ENCODE measurements at regions not wholly inside any gene's neighbourhood (a gene's known extent, or its start where the extent isn't known, plus 50 kb on each side); places are given as distances from the start of the nearest gene placed in this dataset.
A peak's percentile ranks its signal among the peaks of the same experiment; 100 is the strongest.

GRCh38 chr7:31253532-31253931 is 87.0 kb downstream of the NEUROD6 start:
- Mint-ChIP-seq H3K36me3 (ENCODE audit: low read depth) (no peaks in the 10 kb centered on the region), H3K27me3 (ENCODE audit: insufficient read depth) (peaks cover 13% of the 10 kb centered on the region), H3K4me3 (no peak overlapping the region), H3K27ac (no peak overlapping the region), H3K9me3 (no peaks in the 10 kb centered on the region), H3K4me1 (peaks cover 3% of the 10 kb centered on the region)
- no peak overlapping the region for H3K27ac ChIP-seq (ENCODE audit: low read depth, low read length)
- no peak for DNase-seq
- H3K27me3 ChIP-seq (ENCODE audit: control insufficient read depth, insufficient read depth, low read length, poor library complexity, severe bottlenecking) = no peaks in the 10 kb centered on the region
- no peak overlapping the region for H3K9ac ChIP-seq (ENCODE audit: extremely low read depth, low read length, poor library complexity, severe bottlenecking)
- H3K4me3 ChIP-seq (ENCODE audit: low read length) = no peak overlapping the region
- no peaks in the 10 kb centered on the region for H3K36me3 ChIP-seq (ENCODE audit: control insufficient read depth, insufficient read depth, low read length)
- WGBS, 2 experiments (ENCODE audit: insufficient coverage in 1 of 2, insufficient read length in 1 of 2) = 66% methylated on average over 4 of the region's 4 CpGs; no CpG with 5 or more reads in 1 of the 2 experiments
- H3K9me3 ChIP-seq (ENCODE audit: control insufficient read depth, low read length) = no peaks in the 10 kb centered on the region
- TF ChIP-seq, protein P1, sequence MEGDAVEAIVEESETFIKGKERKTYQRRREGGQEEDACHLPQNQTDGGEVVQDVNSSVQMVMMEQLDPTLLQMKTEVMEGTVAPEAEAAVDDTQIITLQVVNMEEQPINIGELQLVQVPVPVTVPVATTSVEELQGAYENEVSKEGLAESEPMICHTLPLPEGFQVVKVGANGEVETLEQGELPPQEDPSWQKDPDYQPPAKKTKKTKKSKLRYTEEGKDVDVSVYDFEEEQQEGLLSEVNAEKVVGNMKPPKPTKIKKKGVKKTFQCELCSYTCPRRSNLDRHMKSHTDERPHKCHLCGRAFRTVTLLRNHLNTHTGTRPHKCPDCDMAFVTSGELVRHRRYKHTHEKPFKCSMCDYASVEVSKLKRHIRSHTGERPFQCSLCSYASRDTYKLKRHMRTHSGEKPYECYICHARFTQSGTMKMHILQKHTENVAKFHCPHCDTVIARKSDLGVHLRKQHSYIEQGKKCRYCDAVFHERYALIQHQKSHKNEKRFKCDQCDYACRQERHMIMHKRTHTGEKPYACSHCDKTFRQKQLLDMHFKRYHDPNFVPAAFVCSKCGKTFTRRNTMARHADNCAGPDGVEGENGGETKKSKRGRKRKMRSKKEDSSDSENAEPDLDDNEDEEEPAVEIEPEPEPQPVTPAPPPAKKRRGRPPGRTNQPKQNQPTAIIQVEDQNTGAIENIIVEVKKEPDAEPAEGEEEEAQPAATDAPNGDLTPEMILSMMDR (conservative IDR thresholded peaks at IDR 0.05) = no peak
- no peaks in the 10 kb centered on the region for H3K4me1 ChIP-seq (ENCODE audit: control insufficient read depth, insufficient read depth, low read length)

DNA sequence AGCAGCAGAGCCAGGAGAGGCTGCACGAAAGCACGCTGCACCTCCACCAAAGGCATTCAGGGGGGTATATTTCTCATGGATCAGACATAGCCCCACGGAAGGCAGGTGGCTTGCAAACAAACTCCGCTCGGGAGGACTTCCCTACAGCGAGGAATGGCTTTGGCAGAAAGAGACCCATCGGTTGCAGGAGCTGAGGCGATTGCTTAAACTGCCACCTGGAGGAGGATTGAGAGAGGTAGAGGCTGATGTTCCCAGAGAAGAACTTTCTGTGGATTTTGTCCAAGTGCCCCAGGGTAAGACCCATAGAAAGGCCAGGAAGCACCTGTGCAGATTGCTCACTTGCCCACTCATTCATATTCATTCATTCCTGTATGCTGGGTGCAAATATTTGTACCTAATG is 89.1 kb downstream of the NEUROD6 start:
- H3K36me3 ChIP-seq (ENCODE audit: control insufficient read depth, insufficient read depth, low read length) = no peaks in the 10 kb centered on the region
- H3K4me3 ChIP-seq (ENCODE audit: low read length) = no peak overlapping the region
- DNase-seq = peak; percentile 67
- Mint-ChIP-seq H3K27ac (no peak overlapping the region), H3K4me3 (no peak overlapping the region), H3K36me3 (ENCODE audit: low read depth) (no peaks in the 10 kb centered on the region), H3K4me1 (peaks cover 3% of the 10 kb centered on the region), H3K9me3 (no peaks in the 10 kb centered on the region), H3K27me3 (ENCODE audit: insufficient read depth) (peaks cover 13% of the 10 kb centered on the region)
- H3K27ac ChIP-seq (ENCODE audit: low read depth, low read length) = no peak overlapping the region
- H3K9ac ChIP-seq (ENCODE audit: extremely low read depth, low read length, poor library complexity, severe bottlenecking) = no peak overlapping the region
- H3K27me3 ChIP-seq (ENCODE audit: control insufficient read depth, insufficient read depth, low read length, poor library complexity, severe bottlenecking) = no peaks in the 10 kb centered on the region
- 84 to 85% methylated on average over 6 to 8 of the region's 8 CpGs for WGBS, 2 experiments (ENCODE audit: insufficient coverage in 1 of 2, insufficient read length in 1 of 2)
- TF ChIP-seq, protein P1 (conservative IDR thresholded peaks at IDR 0.05) = peak; percentile 68
- no peaks in the 10 kb centered on the region for H3K4me1 ChIP-seq (ENCODE audit: control insufficient read depth, insufficient read depth, low read length)
- H3K9me3 ChIP-seq (ENCODE audit: control insufficient read depth, low read length) = no peaks in the 10 kb centered on the region

GRCh38 chr7:31249671-31250070 is 90.9 kb downstream of the NEUROD6 start:
- peaks cover 3% of the 10 kb centered on the region for H3K4me1 Mint-ChIP-seq
- 84 to 91% methylated on average over 6 to 11 of the region's 11 CpGs for WGBS, 2 experiments (ENCODE audit: insufficient coverage in 1 of 2, insufficient read length in 1 of 2)
- H3K27ac Mint-ChIP-seq = no peak overlapping the region
- no peaks in the 10 kb centered on the region for H3K9me3 Mint-ChIP-seq
- TF ChIP-seq, protein P1 (conservative IDR thresholded peaks at IDR 0.05) = no peak
- H3K4me3 Mint-ChIP-seq = no peak overlapping the region
- no peaks in the 10 kb centered on the region for H3K36me3 ChIP-seq (ENCODE audit: control insufficient read depth, insufficient read depth, low read length)
- peak; percentile 62 for DNase-seq
- H3K36me3 Mint-ChIP-seq (ENCODE audit: low read depth) = no peaks in the 10 kb centered on the region
- no peaks in the 10 kb centered on the region for H3K4me1 ChIP-seq (ENCODE audit: control insufficient read depth, insufficient read depth, low read length)
- H3K4me3 ChIP-seq (ENCODE audit: low read length) = no peak overlapping the region
- H3K9ac ChIP-seq (ENCODE audit: extremely low read depth, low read length, poor library complexity, severe bottlenecking) = no peak overlapping the region
- no peaks in the 10 kb centered on the region for H3K27me3 ChIP-seq (ENCODE audit: control insufficient read depth, insufficient read depth, low read length, poor library complexity, severe bottlenecking)
- H3K27me3 Mint-ChIP-seq (ENCODE audit: insufficient read depth) = peaks cover 13% of the 10 kb centered on the region
- H3K27ac ChIP-seq (ENCODE audit: low read depth, low read length) = no peak overlapping the region
- H3K9me3 ChIP-seq (ENCODE audit: control insufficient read depth, low read length) = no peaks in the 10 kb centered on the region

Measured in endodermal cell (in vitro differentiated cells).